GM21515 (cell line): ENCODE measurements at regions not wholly inside any gene's neighbourhood (a gene's known extent, or its start where the extent isn't known, plus 50 kb on each side); places are given as distances from the start of the nearest gene placed in this dataset.
A peak's percentile ranks its signal among the peaks of the same experiment; 100 is the strongest.
"Not testable (repeated sequence)": the region's sequence is repeated elsewhere in the genome, so short reads cannot be mapped to it uniquely, and the experiment has no call there.

ENCODE experiments used
- ATAC-seq: cut with Tn5 transposase; IDR thresholded peaks from one replicate; pipeline ENCODE4 v1.9.1; 2021; ENCODE audit not compliant: unreplicated experiment

GRCh38 chr15:21774760-21775159, 102.8 kb downstream of the POTEB start:
- ATAC-seq: not testable (repeated sequence)

- not testable (repeated sequence) for ATAC-seq
Measured at GRCh38 chr15:21766524-21766923, 111.0 kb downstream of the POTEB start.

- not testable (repeated sequence) for ATAC-seq
Measured at GRCh38 chr15:21763756-21764155, 113.8 kb downstream of the POTEB start.

GRCh38 chr15:21760250-21761023, 117.1 kb downstream of the POTEB start:
- ATAC-seq: not testable (repeated sequence)

GRCh38 chr15:21759401-21760165, 118.0 kb downstream of the POTEB start:
- ATAC-seq: not testable (repeated sequence)

GRCh38 chr15:21753838-21754237, 123.7 kb downstream of the POTEB start:
- ATAC-seq: not testable (repeated sequence)

GRCh38 chr15:21752124-21752957, 125.2 kb downstream of the POTEB start:
- ATAC-seq: not testable (repeated sequence)

GRCh38 chr15:21749173-21749572, 128.4 kb downstream of the POTEB start:
- ATAC-seq: not testable (repeated sequence)

GRCh38 chr15:21744245-21744915, 133.2 kb downstream of the POTEB start:
- ATAC-seq: not testable (repeated sequence)

GRCh38 chr15:21742067-21742466, 135.5 kb downstream of the POTEB start:
- ATAC-seq: peak; percentile 76

- ATAC-seq: not testable (repeated sequence)
Measured at GRCh38 chr15:21738003-21738402, 139.5 kb downstream of the POTEB start.

- ATAC-seq: not testable (repeated sequence)
Measured at GRCh38 chr15:21736443-21736842, 141.1 kb downstream of the POTEB start.

GRCh38 chr15:21735837-21736236, 141.7 kb downstream of the POTEB start:
- not testable (repeated sequence) for ATAC-seq

- ATAC-seq: not testable (repeated sequence)
Measured at GRCh38 chr15:21735368-21735767, 142.2 kb downstream of the POTEB start.

GRCh38 chr15:21731496-21731895, 146.0 kb downstream of the POTEB start:
- ATAC-seq: peak; percentile 49

GRCh38 chr15:21730427-21731405, 146.8 kb downstream of the POTEB start:
- peak; percentile 66 for ATAC-seq

- not testable (repeated sequence) for ATAC-seq
Measured at GRCh38 chr15:21724988-21725387, 152.5 kb downstream of the POTEB start.

- ATAC-seq: not testable (repeated sequence)
Measured at GRCh38 chr15:21721115-21721514, 156.4 kb downstream of the POTEB start.

- peak; percentile 79 for ATAC-seq
Measured at GRCh38 chr15:21718779-21719178, 158.8 kb downstream of the POTEB start.
